ENCODE measurements at regions not wholly inside any gene's neighbourhood (a gene's known extent, or its start where the extent isn't known, plus 50 kb on each side); places are given as distances from the start of the nearest gene placed in this dataset.

GRCh38 chr5:115372146-115372545 is 75.7 kb upstream of the CCDC112 start:
- intact Hi-C loops (cut with micrococcal nuclease; ENCODE audit: unreplicated experiment), result no loop called here
- no peak overlapping the region for H3K27ac ChIP-seq (ENCODE audit: extremely low read length, insufficient read depth, low read length)
- no peak overlapping the region for H3K4me2 ChIP-seq (ENCODE audit: low read depth, low read length)
- no peaks in the 10 kb centered on the region for H3K36me3 ChIP-seq (replicated peaks in 1 of 2; ENCODE audit: control insufficient read depth in 1 of 2, insufficient read depth in 2 of 2, low read length in 2 of 2)
- H3K79me2 ChIP-seq (ENCODE audit: insufficient read depth, low read length), result no peaks in the 10 kb centered on the region
- no peaks in the 10 kb centered on the region for H3K9me3 ChIP-seq (ENCODE audit: low read length)
- 24% methylated on average over 2 of the region's 2 CpGs for whole genome bisulfite sequencing (ENCODE audit: low lambda C conversion rate)
- BruUV-seq (replicated peaks), result no TSS peak
- H3K4me3 ChIP-seq (replicated peaks in 1 of 3; ENCODE audit: insufficient read depth in 1 of 3, low read depth in 2 of 3, low read length in 3 of 3), result no peak overlapping the region
- H4K20me1 ChIP-seq (ENCODE audit: insufficient read depth, low read length), result no peaks in the 10 kb centered on the region
- CTCF ChIA-PET (ENCODE audit: low intra/inter-chr PET ratio, low total read pairs), result no interaction called here
- POLR2A ChIA-PET, result no interaction called here
- no peak for ATAC-seq
- no peak overlapping the region for H2AFZ ChIP-seq (ENCODE audit: low read length)
- H3K4me1 ChIP-seq (ENCODE audit: insufficient read depth, low read length), result peaks cover 6% of the 10 kb centered on the region
- no peak overlapping the region for H3K9ac ChIP-seq (ENCODE audit: insufficient read depth, low read depth, low read length)
- DNase-seq (ENCODE audit: low spot score), result no peak
- peaks cover 0 to 4% of the 10 kb centered on the region in 2 experiments; a peak in 2 of 5 replicates for H3K27me3 ChIP-seq (ENCODE audit: control insufficient read depth in 1 of 2, insufficient read depth in 2 of 2, low read length in 2 of 2)
- no peak for FAIRE-seq
- in situ Hi-C loops (cut with HindIII; ENCODE audit: extremely low pct_ligation_motif_present, low pct_unique_long_range_greater_than_20kb), result no loop called here
- TF ChIP-seq ZBTB40 (IDR thresholded peaks at IDR 0.05), result no peak
- no peak for TF ChIP-seq ZBTB40 (CRISPR knock-in tag; IDR thresholded peaks at IDR 0.05)
- no peak for TF ChIP-seq ZNF260 (CRISPR knock-in tag; IDR thresholded peaks at IDR 0.05; ENCODE audit: borderline replicate concordance, low read depth)
- TF ChIP-seq ZBTB33 (CRISPR knock-in tag; IDR thresholded peaks at IDR 0.05), result no peak
- no peak for TF ChIP-seq HMG20B (CRISPR knock-in tag; conservative IDR thresholded peaks at IDR 0.05)
- TF ChIP-seq, protein P1, sequence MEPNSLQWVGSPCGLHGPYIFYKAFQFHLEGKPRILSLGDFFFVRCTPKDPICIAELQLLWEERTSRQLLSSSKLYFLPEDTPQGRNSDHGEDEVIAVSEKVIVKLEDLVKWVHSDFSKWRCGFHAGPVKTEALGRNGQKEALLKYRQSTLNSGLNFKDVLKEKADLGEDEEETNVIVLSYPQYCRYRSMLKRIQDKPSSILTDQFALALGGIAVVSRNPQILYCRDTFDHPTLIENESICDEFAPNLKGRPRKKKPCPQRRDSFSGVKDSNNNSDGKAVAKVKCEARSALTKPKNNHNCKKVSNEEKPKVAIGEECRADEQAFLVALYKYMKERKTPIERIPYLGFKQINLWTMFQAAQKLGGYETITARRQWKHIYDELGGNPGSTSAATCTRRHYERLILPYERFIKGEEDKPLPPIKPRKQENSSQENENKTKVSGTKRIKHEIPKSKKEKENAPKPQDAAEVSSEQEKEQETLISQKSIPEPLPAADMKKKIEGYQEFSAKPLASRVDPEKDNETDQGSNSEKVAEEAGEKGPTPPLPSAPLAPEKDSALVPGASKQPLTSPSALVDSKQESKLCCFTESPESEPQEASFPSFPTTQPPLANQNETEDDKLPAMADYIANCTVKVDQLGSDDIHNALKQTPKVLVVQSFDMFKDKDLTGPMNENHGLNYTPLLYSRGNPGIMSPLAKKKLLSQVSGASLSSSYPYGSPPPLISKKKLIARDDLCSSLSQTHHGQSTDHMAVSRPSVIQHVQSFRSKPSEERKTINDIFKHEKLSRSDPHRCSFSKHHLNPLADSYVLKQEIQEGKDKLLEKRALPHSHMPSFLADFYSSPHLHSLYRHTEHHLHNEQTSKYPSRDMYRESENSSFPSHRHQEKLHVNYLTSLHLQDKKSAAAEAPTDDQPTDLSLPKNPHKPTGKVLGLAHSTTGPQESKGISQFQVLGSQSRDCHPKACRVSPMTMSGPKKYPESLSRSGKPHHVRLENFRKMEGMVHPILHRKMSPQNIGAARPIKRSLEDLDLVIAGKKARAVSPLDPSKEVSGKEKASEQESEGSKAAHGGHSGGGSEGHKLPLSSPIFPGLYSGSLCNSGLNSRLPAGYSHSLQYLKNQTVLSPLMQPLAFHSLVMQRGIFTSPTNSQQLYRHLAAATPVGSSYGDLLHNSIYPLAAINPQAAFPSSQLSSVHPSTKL (CRISPR knock-in tag; IDR thresholded peaks at IDR 0.05), result no peak
- no peak for TF ChIP-seq SMAD1 (CRISPR knock-in tag; IDR thresholded peaks at IDR 0.05; ENCODE audit: borderline replicate concordance, low read depth)
